Tibial nerve (tissue), 4 donors: ENCODE measurements at regions not wholly inside any gene's neighbourhood (a gene's known extent, or its start where the extent isn't known, plus 50 kb on each side); places are given as distances from the start of the nearest gene placed in this dataset.

Experiments
- CTCF ChIP-seq, 5 experiments: fragments of 200-600 bp in 3 of 5; fragments of 450-650 bp in 2 of 5; sonication (generic) in 3 of 5; IDR thresholded peaks; one replicate each; pipeline ENCODE4 v1.5.1; 2016 to 2019; ENCODE audit warnings: antibody characterized with exemption in 5 of 5, mild to moderate bottlenecking in 3 of 5, moderate library complexity in 2 of 5
- EP300 ChIP-seq, 2 donors: sonication (generic); formaldehyde crosslinking; IDR thresholded peaks; one replicate each; pipeline ENCODE4 v1.6.1; 2017; ENCODE audit warnings: antibody characterized with exemption in 2 of 2, mild to moderate bottlenecking in 1 of 2
- POLR2A ChIP-seq, 2 donors: fragments of 450-650 bp; IDR thresholded peaks; one replicate each; pipeline ENCODE4 v1.6.1; 2017; ENCODE audit warnings: antibody characterized with exemption in 2 of 2, mild to moderate bottlenecking in 2 of 2, moderate library complexity in 2 of 2

- TF ChIP-seq CTCF (IDR thresholded peaks at IDR 0.05) (no peak), EP300 (IDR thresholded peaks at IDR 0.05) (no peak), POLR2A (IDR thresholded peaks at IDR 0.05) (no peak)
Measured at GRCh38 chr3:43796041-43796596, 105.4 kb downstream of the ABHD5 start.
